Activated CD8-positive, alpha-beta memory T cell treated with anti-CD3 and anti-CD28 coated beads, Interleukin-2, amount 10 ng/mL, durations not matched to agents 7 days and 5 days (primary cell): ENCODE measurements at regions not wholly inside any gene's neighbourhood (a gene's known extent, or its start where the extent isn't known, plus 50 kb on each side); places are given as distances from the start of the nearest gene placed in this dataset.
"Not testable (repeated sequence)": the region's sequence is repeated elsewhere in the genome, so short reads cannot be mapped to it uniquely, and the experiment has no call there.

Source experiments
- ATAC-seq: fragments of 150-1000 bp; cut with Tn5 transposase; one replicate; pipeline ENCODE4 v1.10.0; 2021; ENCODE audit warnings: moderate library complexity
- CTCF ChIA-PET: fragments of 350-600 bp; sonication (Branson Sonifier 250); formaldehyde crosslinking; loops from one replicate; lab custom pipeline; 2021; ENCODE audit warnings: antibody characterized with exemption; lab: Charles Lee
- DNase-seq: peaks from one replicate; pipeline ENCODE4 v3.0.0-alpha.2; 2020
- H3K27ac Mint-ChIP-seq: one replicate; pipeline ENCODE4 v1.8.0; 2021; ENCODE audit warnings: mild to moderate bottlenecking, mixed read lengths
- H3K27me3 Mint-ChIP-seq: one replicate; pipeline ENCODE4 v1.8.0; 2021; ENCODE audit warnings: mixed read lengths
- H3K36me3 Mint-ChIP-seq: one replicate; pipeline ENCODE4 v1.8.0; 2021; ENCODE audit warnings: mild to moderate bottlenecking, mixed read lengths
- H3K4me1 Mint-ChIP-seq: one replicate; pipeline ENCODE4 v1.8.0; 2021; ENCODE audit warnings: mixed read lengths
- H3K4me3 Mint-ChIP-seq: one replicate; pipeline ENCODE4 v1.8.0; 2021; ENCODE audit warnings: mild to moderate bottlenecking, moderate library complexity, mixed read lengths
- H3K9me3 Mint-ChIP-seq: one replicate; pipeline ENCODE4 v1.8.0; 2022; ENCODE audit warnings: low read depth, mixed read lengths

GRCh38 chr2:8382485-8382884, 299.4 kb upstream of the ID2 start:
- H3K4me3 Mint-ChIP-seq: no peak overlapping the region
- H3K36me3 Mint-ChIP-seq: peaks cover 4% of the 10 kb centered on the region
- DNase-seq: no peak
- no peak for ATAC-seq
- no peak overlapping the region for H3K27ac Mint-ChIP-seq
- no peaks in the 10 kb centered on the region for H3K9me3 Mint-ChIP-seq
- H3K27me3 Mint-ChIP-seq: peaks cover 5% of the 10 kb centered on the region
- H3K4me1 Mint-ChIP-seq: peaks cover 26% of the 10 kb centered on the region
- CTCF ChIA-PET: interaction anchor here (1.0 kb wide), 1 partner anchor 72 kb away, joined by 3 read pairs; no protein-coding TSS in a partner anchor

- not testable (repeated sequence) for DNase-seq, H3K9me3 Mint-ChIP-seq, H3K27me3 Mint-ChIP-seq, H3K4me3 Mint-ChIP-seq, H3K27ac Mint-ChIP-seq, ATAC-seq, H3K36me3 Mint-ChIP-seq
- peaks cover 23% of the 10 kb centered on the region for H3K4me1 Mint-ChIP-seq
- CTCF ChIA-PET: interaction anchor here (2.0 kb wide), 1 partner anchor 20 kb away, joined by 5 read pairs; no protein-coding TSS in a partner anchor
Measured at GRCh38 chr2:8386748-8387147, 295.1 kb upstream of the ID2 start.

- H3K9me3 Mint-ChIP-seq: no peaks in the 10 kb centered on the region
- peaks cover 5% of the 10 kb centered on the region for H3K27me3 Mint-ChIP-seq
- H3K4me1 Mint-ChIP-seq: peaks cover 22% of the 10 kb centered on the region
- ATAC-seq (no peak), DNase-seq (no peak)
- CTCF ChIA-PET: interaction anchor here (1.0 to 2.4 kb wide), 2 partner anchors 10 to 52 kb away, joined by 3 to 9 read pairs; no protein-coding TSS in a partner anchor
- peaks cover 8% of the 10 kb centered on the region for H3K36me3 Mint-ChIP-seq
- H3K4me3 Mint-ChIP-seq: no peak overlapping the region
- no peak overlapping the region for H3K27ac Mint-ChIP-seq
Measured at GRCh38 chr2:8388781-8389180, 293.1 kb upstream of the ID2 start.

GRCh38 chr2:8389431-8390108, 292.3 kb upstream of the ID2 start:
- H3K4me3 Mint-ChIP-seq: no peak overlapping the region
- CTCF ChIA-PET: interaction anchor here (1.0 to 2.4 kb wide), 4 partner anchors 11 to 52 kb away, joined by 3 to 9 read pairs (median 3); no protein-coding TSS in a partner anchor
- no peak overlapping the region for H3K27ac Mint-ChIP-seq
- no peaks in the 10 kb centered on the region for H3K9me3 Mint-ChIP-seq
- H3K27me3 Mint-ChIP-seq: peaks cover 5% of the 10 kb centered on the region
- no peak for ATAC-seq
- peaks cover 8% of the 10 kb centered on the region for H3K36me3 Mint-ChIP-seq
- DNase-seq: no peak
- peaks cover 16% of the 10 kb centered on the region for H3K4me1 Mint-ChIP-seq

GRCh38 chr2:8391126-8391525, 290.7 kb upstream of the ID2 start:
- Mint-ChIP-seq H3K9me3 (no peaks in the 10 kb centered on the region), H3K36me3 (peaks cover 6% of the 10 kb centered on the region), H3K4me1 (peaks cover 17% of the 10 kb centered on the region), H3K4me3 (no peak overlapping the region), H3K27ac (no peak overlapping the region), H3K27me3 (no peaks in the 10 kb centered on the region)
- no peak for DNase-seq
- CTCF ChIA-PET: no interaction called here
- ATAC-seq: no peak

GRCh38 chr2:8391584-8391983, 290.3 kb upstream of the ID2 start:
- ATAC-seq (no peak), DNase-seq (no peak)
- CTCF ChIA-PET: no interaction called here
- Mint-ChIP-seq H3K36me3 (peaks cover 6% of the 10 kb centered on the region), H3K27ac (no peak overlapping the region), H3K27me3 (no peaks in the 10 kb centered on the region), H3K4me1 (peaks cover 17% of the 10 kb centered on the region), H3K9me3 (no peaks in the 10 kb centered on the region), H3K4me3 (no peak overlapping the region)

- Mint-ChIP-seq H3K36me3 (peaks cover 6% of the 10 kb centered on the region), H3K4me3 (no peak overlapping the region), H3K27ac (no peak overlapping the region)
Measured at GRCh38 chr2:8392098-8392866, 289.6 kb upstream of the ID2 start.

GRCh38 chr2:8393506-8393905, 288.4 kb upstream of the ID2 start:
- H3K9me3 Mint-ChIP-seq: peaks cover 5% of the 10 kb centered on the region
- no peak overlapping the region for H3K27ac Mint-ChIP-seq
- H3K27me3 Mint-ChIP-seq: no peaks in the 10 kb centered on the region
- peaks cover 3% of the 10 kb centered on the region for H3K36me3 Mint-ChIP-seq
- DNase-seq (no peak), ATAC-seq (no peak)
- CTCF ChIA-PET: no interaction called here
- no peak overlapping the region for H3K4me3 Mint-ChIP-seq
- peaks cover 17% of the 10 kb centered on the region for H3K4me1 Mint-ChIP-seq

More at GRCh38 chr2:8392098-8392866, 289.6 kb upstream of the ID2 start:
- CTCF ChIA-PET: no interaction called here
- Mint-ChIP-seq H3K4me1 (peaks cover 17% of the 10 kb centered on the region), H3K27me3 (no peaks in the 10 kb centered on the region), H3K9me3 (no peaks in the 10 kb centered on the region)
- DNase-seq (no peak), ATAC-seq (no peak)

GRCh38 chr2:8394131-8394530, 287.7 kb upstream of the ID2 start:
- DNase-seq: no peak
- H3K4me3 Mint-ChIP-seq: no peak overlapping the region
- peaks cover 15% of the 10 kb centered on the region for H3K4me1 Mint-ChIP-seq
- H3K9me3 Mint-ChIP-seq: peaks cover 8% of the 10 kb centered on the region
- ATAC-seq: no peak
- CTCF ChIA-PET: interaction anchor here (1.5 kb wide), 1 partner anchor 22 kb away, joined by 4 read pairs; no protein-coding TSS in a partner anchor
- H3K36me3 Mint-ChIP-seq: peaks cover 5% of the 10 kb centered on the region
- H3K27me3 Mint-ChIP-seq: no peaks in the 10 kb centered on the region
- H3K27ac Mint-ChIP-seq: no peak overlapping the region

- no peak overlapping the region for H3K27ac Mint-ChIP-seq
- ATAC-seq: no peak
- H3K9me3 Mint-ChIP-seq: peaks cover 8% of the 10 kb centered on the region
- CTCF ChIA-PET: interaction anchor here (1.5 kb wide), 1 partner anchor 22 kb away, joined by 4 read pairs; no protein-coding TSS in a partner anchor
- H3K36me3 Mint-ChIP-seq: peaks cover 3% of the 10 kb centered on the region
- H3K4me1 Mint-ChIP-seq: peaks cover 11% of the 10 kb centered on the region
- no peaks in the 10 kb centered on the region for H3K27me3 Mint-ChIP-seq
- no peak overlapping the region for H3K4me3 Mint-ChIP-seq
- DNase-seq: no peak
Measured at GRCh38 chr2:8394569-8395359, 287.1 kb upstream of the ID2 start.

- CTCF ChIA-PET: interaction anchor here (1.5 kb wide), 1 partner anchor 21 kb away, joined by 4 read pairs; no protein-coding TSS in a partner anchor
- H3K36me3 Mint-ChIP-seq: peaks cover 3% of the 10 kb centered on the region
- no peak for DNase-seq
- no peaks in the 10 kb centered on the region for H3K27me3 Mint-ChIP-seq
- no peak for ATAC-seq
- H3K4me3 Mint-ChIP-seq: no peak overlapping the region
- peaks cover 9% of the 10 kb centered on the region for H3K4me1 Mint-ChIP-seq
- no peak overlapping the region for H3K27ac Mint-ChIP-seq
- peaks cover 8% of the 10 kb centered on the region for H3K9me3 Mint-ChIP-seq
Measured at GRCh38 chr2:8395718-8396117, 286.1 kb upstream of the ID2 start.

GRCh38 chr2:8398040-8398668, 283.7 kb upstream of the ID2 start:
- H3K27me3 Mint-ChIP-seq: no peaks in the 10 kb centered on the region
- no peak for ATAC-seq
- peak; percentile 1 for DNase-seq
- peaks cover 8% of the 10 kb centered on the region for H3K9me3 Mint-ChIP-seq
- peaks cover 2% of the 10 kb centered on the region for H3K36me3 Mint-ChIP-seq
- CTCF ChIA-PET: no interaction called here
- no peak overlapping the region for H3K27ac Mint-ChIP-seq
- peaks cover 5% of the 10 kb centered on the region for H3K4me1 Mint-ChIP-seq
- H3K4me3 Mint-ChIP-seq: no peak overlapping the region

- DNase-seq: no peak
- CTCF ChIA-PET: no interaction called here
- peaks cover 8% of the 10 kb centered on the region for H3K9me3 Mint-ChIP-seq
- H3K36me3 Mint-ChIP-seq: peaks cover 5% of the 10 kb centered on the region
- no peak overlapping the region for H3K4me3 Mint-ChIP-seq
- no peak overlapping the region for H3K27ac Mint-ChIP-seq
- no peak for ATAC-seq
- H3K4me1 Mint-ChIP-seq: peaks cover 7% of the 10 kb centered on the region
- H3K27me3 Mint-ChIP-seq: no peaks in the 10 kb centered on the region
Measured at GRCh38 chr2:8399731-8400130, 282.1 kb upstream of the ID2 start.
